ENCODE measurements at regions not wholly inside any gene's neighbourhood (a gene's known extent, or its start where the extent isn't known, plus 50 kb on each side); places are given as distances from the start of the nearest gene placed in this dataset.

GRCh38 chr12:92278378-92278828, 132.8 kb upstream of the BTG1 start:
- TF ChIP-seq SUZ12 (IDR thresholded peaks at IDR 0.05; ENCODE audit: extremely low read depth, insufficient read depth, insufficient read length) (no peak), YY1 (IDR thresholded peaks at IDR 0.05; ENCODE audit: insufficient read depth, insufficient read length) (no peak)
